ENCODE measurements at regions not wholly inside any gene's neighbourhood (a gene's known extent, or its start where the extent isn't known, plus 50 kb on each side); places are given as distances from the start of the nearest gene placed in this dataset.

- TF ChIP-seq CTCF (IDR thresholded peaks at IDR 0.05; ENCODE audit: insufficient read depth, low read depth, low read length) (no peak), EZH2 (IDR thresholded peaks at IDR 0.05; ENCODE audit: insufficient read depth, low read length) (no peak)
Measured at GRCh38 chr18:38115201-38115600, 549.6 kb upstream of the CELF4 start.
